HG02981 (cell line): ENCODE measurements at regions not wholly inside any gene's neighbourhood (a gene's known extent, or its start where the extent isn't known, plus 50 kb on each side); places are given as distances from the start of the nearest gene placed in this dataset.
"Not testable (repeated sequence)": the region's sequence is repeated elsewhere in the genome, so short reads cannot be mapped to it uniquely, and the experiment has no call there.

Experiments used
- ATAC-seq: cut with Tn5 transposase; IDR thresholded peaks from one replicate; pipeline ENCODE4 v1.9.1; 2021; ENCODE audit warnings: mild to moderate bottlenecking, moderate library complexity; ENCODE audit not compliant: unreplicated experiment

DNA sequence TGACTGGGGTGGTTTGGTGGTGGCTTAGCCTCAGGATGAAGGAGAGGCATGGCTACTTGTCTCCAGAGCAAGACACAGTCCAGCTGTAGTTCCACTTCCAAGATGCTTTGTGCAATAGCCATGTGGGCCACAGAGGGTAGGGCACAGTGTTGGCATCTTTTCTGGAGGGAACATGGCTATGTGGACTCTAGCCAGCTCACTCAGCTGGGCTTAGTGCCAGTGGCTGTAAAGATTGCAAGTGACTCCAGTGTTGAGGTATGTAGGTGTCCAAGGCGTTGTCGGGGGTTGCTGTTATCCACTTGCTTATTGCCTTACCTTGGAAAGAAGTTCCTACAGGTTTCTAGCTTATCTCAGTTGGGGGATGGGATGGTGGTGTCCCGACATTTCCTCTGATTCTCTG is 233.4 kb downstream of the CD109 start:
- ATAC-seq, result no peak

DNA sequence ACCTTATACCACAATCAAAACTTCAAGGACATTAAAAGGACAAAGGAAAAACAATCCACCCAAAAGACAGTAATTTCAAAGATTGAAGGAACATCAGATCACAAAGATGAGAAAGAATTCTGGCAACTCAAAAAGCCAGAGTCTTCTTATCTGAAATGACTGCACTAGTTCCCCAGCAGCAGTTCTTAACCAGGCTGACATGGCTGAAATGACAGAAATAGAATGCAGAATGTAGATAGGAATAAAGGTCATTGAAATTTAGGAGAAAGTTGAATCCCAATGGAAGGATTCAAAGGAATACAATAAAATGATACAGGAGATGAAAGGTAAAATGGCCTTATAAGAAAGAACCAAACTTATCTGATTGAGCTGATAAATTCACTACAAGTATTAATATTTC is 231.4 kb downstream of the CD109 start:
- ATAC-seq, result no peak

DNA sequence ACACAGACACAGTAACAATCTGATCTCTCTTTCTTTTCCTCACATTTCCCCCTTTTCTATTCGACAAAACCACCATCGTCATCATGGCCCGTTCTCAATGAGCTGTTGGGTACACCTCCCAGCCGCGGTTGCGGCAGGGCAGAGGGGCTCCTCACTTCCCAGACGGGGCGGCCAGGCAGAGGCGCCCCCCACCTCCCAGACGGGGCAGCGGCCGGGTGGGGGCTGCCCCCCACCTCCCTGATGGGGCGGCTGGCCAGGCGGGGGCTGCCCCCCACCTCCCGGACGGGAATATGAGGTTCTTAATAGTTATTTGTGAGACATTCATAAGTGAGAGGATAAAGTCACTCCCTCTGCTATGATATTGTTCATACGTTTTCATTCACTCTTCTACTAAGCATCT is 229.7 kb downstream of the CD109 start:
- not testable (repeated sequence) for ATAC-seq

DNA sequence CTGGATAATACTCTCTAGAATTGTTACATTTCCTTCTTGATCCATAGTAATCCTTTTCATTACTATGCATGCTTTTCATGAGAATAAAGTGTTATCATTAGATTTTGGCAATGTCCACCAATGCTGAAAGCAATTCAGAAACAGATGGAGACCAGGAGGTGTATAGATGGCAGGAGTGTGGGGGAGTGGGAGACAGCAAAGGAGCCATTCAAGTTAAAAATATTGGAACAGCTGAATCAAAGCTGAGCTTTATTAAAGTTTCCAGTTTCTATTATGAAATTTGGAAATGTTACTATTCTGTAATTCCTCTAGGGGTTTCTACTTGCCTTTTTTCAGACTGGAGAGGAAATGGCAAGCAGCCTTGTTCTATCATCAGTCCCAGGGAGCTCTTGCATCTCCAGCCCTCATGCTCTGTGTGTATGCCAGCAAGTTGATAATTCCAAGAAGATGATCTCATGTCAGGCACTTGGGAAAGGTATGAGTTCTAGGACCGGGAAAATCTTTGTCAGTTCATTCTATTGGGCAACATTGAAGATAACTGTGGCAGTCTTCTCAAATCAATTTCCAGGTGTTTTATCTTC is 228.0 kb downstream of the CD109 start:
- no peak for ATAC-seq

DNA sequence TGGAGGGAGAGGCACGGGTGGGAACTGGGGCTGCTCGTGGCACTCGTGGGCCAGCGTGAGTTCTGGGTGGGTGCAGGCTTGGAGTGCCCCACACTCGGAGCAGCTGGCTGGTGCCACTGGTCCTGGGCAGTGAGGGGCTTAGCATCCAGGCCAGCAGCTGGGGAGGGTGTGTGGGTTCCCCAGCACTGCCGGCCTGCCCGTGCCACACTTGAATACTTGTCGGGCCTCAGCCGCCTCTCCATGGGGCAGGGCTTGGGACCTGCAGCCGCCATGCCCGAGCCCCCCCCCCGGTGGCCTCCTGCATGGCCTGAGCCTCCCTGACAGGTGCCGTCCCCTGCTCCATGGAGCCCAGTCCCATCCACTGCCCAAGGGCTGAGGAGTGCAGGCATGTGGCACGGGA is 207.2 kb downstream of the CD109 start:
- ATAC-seq, result no peak

DNA sequence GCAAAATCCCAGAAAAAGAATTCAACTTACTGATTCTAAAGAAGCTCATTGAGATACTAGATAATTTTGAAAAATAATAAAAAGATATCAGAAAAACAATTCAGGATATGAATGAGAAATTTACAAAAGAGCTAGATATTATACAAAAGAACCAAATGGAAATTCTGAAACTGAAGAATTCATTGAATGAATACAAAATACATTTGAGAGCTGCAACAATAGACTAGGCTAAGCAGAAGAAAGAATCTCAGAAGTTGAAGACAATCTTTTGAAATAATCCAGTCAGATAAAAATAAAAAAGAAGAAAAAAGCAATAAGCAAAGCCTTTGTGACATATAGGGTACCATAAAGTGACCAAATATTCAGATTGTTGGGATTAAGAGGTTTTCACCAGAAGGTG is 206.0 kb downstream of the CD109 start:
- ATAC-seq, result no peak

DNA sequence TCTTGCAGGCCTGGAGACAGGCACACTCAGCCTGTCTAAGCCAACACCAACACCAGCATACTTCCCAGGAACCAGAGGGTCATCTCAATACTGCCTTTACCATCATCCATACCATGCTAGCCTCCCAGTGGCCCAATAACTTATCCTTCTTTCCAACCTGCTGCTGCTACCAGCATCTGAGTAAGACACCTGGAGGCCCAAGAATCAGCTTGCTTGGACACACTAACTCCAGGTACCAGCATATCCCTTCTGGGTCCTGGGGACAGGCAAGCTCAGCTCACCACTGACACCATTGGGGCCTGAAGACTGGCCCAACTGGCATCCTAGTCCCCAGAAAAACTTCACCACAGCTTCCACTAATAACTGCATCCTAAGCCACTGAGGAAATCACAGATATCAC is 205.3 kb downstream of the CD109 start:
- ATAC-seq, result no peak

DNA sequence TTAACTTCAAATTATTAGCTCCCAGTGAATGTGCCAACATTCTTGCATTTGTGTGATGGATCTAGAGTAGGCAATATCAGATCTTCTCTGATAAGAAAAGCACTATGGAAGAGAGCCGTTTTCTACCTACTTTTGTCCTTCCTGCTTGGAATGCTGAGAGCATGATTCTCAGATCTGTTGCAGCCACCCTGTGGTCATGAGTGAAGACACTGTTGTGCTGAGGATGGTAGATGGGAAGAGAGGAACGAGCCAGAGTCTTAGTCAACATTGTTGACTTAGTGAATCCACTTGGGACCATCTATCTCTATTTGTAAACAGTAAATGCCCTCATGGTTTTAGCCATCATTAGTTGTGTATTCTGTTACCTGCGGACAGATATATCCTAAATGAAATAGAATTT is 202.6 kb downstream of the CD109 start:
- no peak for ATAC-seq

DNA sequence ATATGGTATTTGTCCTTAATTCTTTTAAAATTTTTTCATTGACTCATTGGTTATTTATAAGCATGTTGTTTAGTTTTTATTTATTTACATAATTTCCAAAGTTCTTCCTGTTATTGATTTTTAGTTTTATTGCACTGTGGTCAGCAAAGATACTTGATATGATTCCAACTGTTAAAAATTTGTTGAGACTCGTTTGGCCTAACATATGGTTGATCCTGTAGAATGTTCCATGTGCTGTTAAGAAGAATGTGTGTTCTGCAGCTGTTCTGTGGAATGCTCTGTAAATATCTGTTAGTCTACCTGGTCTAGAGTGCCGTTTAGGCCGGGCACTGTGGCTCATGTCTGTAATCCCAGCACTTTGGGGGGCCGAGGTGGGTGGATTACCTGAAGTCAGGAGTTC is 197.7 kb downstream of the CD109 start:
- no peak for ATAC-seq

DNA sequence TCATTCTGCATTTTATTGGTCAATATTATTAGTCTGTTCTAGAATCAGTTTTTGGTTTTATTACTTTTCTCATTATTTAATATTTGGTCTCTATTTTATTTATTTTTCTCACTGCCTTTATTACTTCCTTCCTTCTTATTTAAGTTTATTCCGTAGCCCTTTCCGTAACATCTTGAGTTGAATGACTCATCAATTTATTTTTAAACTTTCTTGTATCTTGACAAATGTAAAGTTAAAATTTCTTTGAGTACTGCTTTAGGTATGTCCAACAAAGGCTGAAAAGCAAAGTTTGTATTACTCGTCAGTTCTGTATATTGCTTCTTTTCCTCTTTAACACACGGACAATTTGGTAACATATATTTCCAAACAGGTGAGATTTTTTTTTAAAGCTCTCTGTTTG is 192.0 kb downstream of the CD109 start:
- no peak for ATAC-seq

DNA sequence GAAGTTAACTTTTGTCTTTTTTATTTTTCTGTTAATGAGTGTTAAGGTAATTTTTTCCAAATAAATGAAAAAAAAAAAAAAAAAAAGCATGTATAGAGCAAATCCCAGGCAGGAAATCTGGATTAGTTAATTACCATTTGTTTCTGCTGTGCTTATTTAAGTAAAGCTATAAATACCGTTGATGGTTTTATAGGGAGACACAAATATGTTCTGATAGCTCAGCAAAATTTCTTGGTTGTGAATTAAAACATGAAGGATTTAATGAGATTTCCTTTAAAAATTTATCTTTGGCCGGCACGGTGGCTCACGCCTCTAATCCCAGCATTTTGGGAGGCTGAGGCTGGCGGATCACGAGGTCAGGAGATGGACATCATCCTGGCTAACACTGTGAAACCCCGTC is 189.4 kb downstream of the CD109 start:
- no peak for ATAC-seq

DNA sequence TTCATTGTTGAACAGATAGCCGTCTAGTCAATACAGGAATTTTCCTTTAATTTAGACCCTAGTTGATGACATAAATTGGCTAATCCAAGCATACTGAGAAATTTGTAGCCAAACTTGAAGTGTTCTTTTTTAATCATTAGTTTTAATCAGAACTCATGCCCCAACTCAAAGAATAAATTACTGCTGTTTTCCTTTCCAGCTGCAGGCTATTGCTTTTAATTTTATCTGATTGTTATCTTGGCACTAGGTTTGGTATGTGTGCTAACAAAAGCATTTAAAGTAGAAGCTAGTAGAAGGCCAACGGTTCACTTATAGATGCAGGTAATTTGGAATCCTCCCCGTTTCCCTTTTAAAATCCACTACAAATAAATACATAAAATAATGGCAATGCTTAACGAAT is 188.5 kb downstream of the CD109 start:
- no peak for ATAC-seq

DNA sequence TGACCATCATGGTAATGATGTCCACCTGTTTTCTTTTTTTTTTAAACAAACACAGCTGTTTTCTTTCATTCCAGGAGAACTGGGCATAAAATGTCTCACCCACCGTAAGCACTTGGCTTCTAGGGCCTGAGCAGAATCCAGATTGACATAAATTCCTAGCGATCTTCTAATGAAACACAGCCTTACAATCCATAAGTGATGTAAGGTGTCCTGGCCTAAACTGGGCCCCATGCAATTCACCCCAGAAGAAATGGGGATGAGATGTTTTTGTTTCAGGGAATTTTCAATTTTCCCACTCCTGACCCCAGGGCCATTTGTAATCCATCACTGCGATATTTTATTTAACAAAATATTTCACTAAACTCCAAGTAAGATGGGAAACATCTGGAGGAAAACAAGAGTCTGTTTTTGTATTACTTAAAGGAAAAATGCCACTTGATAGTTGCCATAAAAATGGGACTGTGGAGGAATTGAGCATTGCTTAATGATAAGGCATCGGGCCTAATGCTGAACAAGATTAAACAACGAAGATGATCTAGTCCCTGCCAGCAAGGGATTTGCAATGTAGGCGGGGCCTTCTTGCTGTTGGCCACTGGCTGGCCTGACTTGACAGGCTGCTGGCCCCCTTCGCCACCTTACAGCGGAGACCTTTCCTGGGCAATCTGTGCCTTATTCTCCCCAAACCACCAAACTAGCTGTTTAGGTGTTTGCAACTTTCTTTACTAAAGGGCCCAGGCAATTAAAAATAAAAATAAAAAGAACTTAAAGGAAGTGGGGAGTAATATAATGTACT is 183.7 kb downstream of the CD109 start:
- ATAC-seq, result no peak

DNA sequence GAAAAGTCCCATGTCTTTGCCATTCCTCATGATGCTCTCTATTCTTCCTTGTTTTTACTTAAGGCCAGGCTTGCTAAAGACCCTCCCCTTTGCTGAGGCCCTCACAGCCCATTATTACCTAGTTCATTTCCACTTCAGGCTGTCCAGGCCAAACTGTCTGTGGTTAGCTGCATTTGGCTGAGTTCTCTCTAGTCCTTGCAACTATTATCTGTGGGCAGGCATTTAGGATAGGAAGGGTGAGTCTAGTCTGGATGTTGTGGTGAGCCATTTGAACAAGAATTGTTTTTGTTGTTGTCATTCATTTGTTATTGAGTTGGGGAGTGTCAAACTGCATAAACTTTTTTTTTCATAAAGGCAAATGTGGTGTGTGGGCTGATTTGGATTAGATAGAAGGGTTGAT is 182.4 kb downstream of the CD109 start:
- ATAC-seq, result no peak
